ENCODE measurements at regions not wholly inside any gene's neighbourhood (a gene's known extent, or its start where the extent isn't known, plus 50 kb on each side); places are given as distances from the start of the nearest gene placed in this dataset.
"Not testable (repeated sequence)": the region's sequence is repeated elsewhere in the genome, so short reads cannot be mapped to it uniquely, and the experiment has no call there.

DNA sequence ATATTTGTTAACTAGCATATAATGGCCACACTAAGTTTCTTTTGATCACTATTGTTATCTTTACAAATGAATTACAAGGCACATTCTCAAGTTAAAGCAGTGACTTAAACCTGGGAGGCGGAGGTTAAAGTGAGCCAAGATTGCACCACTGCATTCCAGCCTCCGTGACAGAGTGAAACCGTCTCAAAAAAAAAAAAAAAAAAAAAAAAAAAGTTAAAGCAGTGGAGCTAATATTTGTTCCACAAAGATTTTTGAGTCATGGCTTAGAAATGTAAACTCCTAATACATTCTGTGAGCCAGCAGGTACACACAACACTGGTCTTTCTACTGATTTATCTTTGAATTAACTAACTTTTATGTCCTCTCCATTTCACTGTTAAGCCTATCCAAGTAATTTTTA is 221.7 kb upstream of the HTR1E start:
- H3K27me3 Mint-ChIP-seq (ENCODE audit: low read depth) = no peaks in the 10 kb centered on the region
- H3K27ac Mint-ChIP-seq = no peak overlapping the region
- no peaks in the 10 kb centered on the region for H3K9me3 Mint-ChIP-seq
- no peaks in the 10 kb centered on the region for H3K4me1 Mint-ChIP-seq (ENCODE audit: low read depth)
- no peak overlapping the region for H3K4me3 Mint-ChIP-seq
- H3K36me3 Mint-ChIP-seq (ENCODE audit: low read depth) = no peaks in the 10 kb centered on the region

DNA sequence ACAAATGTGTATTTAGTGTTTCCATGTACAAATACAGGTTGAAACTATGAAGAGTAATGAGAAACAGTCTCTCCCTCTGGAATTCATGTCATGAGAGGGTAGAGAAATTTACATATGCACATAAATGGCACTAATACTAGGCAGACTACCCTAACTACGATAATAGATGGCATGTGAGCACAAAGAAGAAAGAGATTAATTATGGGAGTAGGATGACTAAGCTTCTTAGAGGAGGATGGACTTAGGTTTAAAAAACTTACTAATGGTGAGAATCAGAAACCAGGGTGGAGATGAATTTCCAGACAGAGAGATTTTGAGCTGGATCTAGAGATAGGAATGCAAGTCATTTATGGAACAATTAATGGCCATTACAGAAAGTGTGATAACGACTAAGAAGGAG is 225.3 kb upstream of the HTR1E start:
- no peaks in the 10 kb centered on the region for H3K36me3 Mint-ChIP-seq (ENCODE audit: low read depth)
- H3K4me3 Mint-ChIP-seq = no peak overlapping the region
- no peaks in the 10 kb centered on the region for H3K9me3 Mint-ChIP-seq

DNA sequence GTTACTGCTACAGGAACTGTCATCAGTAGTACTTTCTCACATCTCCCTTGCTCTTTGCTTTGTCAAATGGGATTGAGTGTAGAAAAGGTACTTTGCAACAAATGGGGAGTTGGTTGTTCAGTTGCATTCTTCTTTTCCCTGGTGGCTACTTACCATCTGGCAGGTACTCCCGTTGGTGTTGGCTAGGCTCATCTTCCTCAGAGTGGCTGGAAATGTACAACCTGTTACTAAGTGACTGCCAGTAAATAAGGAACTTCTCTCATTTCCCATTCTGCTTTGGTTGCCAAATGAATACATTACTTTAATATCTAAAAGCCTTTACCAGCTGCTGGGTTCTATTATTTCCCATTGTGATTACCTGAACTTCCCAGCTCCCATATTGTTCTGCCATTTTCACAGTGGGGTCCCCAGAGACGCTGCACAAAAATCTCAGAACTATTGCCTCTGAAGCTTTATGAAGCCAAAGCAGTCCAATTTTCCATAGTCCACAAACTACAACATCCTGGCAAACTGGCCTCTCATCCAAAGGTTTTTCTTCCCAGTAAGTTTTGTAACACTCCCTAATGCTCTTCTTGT is 229.7 kb upstream of the HTR1E start:
- Mint-ChIP-seq H3K9me3 (no peaks in the 10 kb centered on the region), H3K36me3 (ENCODE audit: low read depth) (no peaks in the 10 kb centered on the region), H3K27me3 (ENCODE audit: low read depth) (no peaks in the 10 kb centered on the region), H3K4me3 (no peak overlapping the region), H3K27ac (no peak overlapping the region), H3K4me1 (ENCODE audit: low read depth) (no peaks in the 10 kb centered on the region)

More for the DNA sequence above, 225.3 kb upstream of the HTR1E start:
- no peak overlapping the region for H3K27ac Mint-ChIP-seq
- H3K4me1 Mint-ChIP-seq (ENCODE audit: low read depth) = no peaks in the 10 kb centered on the region
- H3K27me3 Mint-ChIP-seq (ENCODE audit: low read depth) = no peaks in the 10 kb centered on the region

DNA sequence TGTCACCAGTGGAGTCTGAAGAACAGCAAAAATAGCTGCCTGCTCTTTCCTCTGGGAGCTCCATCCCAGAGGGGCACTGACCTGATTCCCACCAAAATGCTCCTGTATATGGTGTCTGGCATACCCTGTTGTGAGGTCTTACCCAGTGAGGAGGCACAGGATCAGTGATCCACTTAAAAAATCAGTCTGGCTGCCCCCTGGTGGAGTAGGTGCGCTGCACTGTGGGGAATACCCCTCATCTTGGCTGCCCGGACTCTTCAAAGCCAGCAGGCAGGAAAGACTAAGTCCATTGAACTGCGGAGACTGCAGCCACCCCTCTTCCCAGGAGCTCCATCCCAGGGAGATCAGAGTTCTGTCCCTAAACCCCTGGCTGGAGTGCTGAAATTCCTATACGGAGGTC is 230.9 kb upstream of the HTR1E start:
- no peaks in the 10 kb centered on the region for H3K27me3 Mint-ChIP-seq (ENCODE audit: low read depth)

DNA sequence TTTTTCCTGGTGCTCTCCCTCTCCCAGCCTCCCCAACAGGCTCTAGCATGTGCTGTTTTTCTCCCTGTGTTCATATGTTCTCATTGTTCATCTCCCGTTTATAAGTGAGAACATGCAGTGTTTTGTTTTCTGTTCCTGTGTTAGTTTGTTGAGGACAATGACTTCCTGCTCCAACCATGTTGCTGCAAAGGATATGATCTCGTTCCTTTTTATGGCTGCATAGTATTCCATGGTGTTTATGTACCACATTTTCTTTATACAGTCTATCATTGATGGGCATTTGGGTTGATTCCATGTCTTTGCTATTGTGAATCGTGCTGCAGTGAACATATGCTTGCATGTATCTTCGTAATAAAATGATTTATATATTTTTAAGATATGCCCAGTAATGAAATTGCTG is 236.1 kb upstream of the HTR1E start:
- H3K36me3 Mint-ChIP-seq (ENCODE audit: low read depth); H3K27me3 Mint-ChIP-seq (ENCODE audit: low read depth); H3K4me3 Mint-ChIP-seq; H3K27ac Mint-ChIP-seq; H3K4me1 Mint-ChIP-seq (ENCODE audit: low read depth); H3K9me3 Mint-ChIP-seq: not testable (repeated sequence)

More for the DNA sequence above, 230.9 kb upstream of the HTR1E start:
- no peak overlapping the region for H3K27ac Mint-ChIP-seq
- H3K4me3 Mint-ChIP-seq = no peak overlapping the region
- H3K36me3 Mint-ChIP-seq (ENCODE audit: low read depth) = no peaks in the 10 kb centered on the region
- H3K9me3 Mint-ChIP-seq = no peaks in the 10 kb centered on the region
- H3K4me1 Mint-ChIP-seq (ENCODE audit: low read depth) = no peaks in the 10 kb centered on the region

DNA sequence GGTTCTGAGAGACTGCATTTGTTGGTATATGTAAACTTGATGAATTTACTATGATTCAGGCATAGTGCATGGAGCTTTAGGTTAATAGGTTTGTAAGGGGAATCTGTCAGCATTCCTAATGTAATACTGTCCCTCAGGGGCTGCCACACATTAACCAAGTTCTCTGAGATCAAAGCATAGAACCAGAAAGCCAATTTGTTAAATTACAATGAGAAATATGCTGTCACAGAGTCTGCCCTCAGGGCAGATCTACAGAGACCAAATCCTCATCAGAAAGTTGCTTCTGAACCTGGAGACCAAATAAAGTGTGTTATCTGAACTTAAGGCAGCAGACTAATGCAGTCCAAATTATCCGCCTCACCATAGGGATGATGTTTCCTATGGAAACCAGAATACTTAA is 250.8 kb upstream of the HTR1E start:
- H3K27me3 Mint-ChIP-seq (ENCODE audit: low read depth) = no peaks in the 10 kb centered on the region
- H3K36me3 Mint-ChIP-seq (ENCODE audit: low read depth) = no peaks in the 10 kb centered on the region
- H3K4me3 Mint-ChIP-seq = no peak overlapping the region
- peaks cover 14% of the 10 kb centered on the region for H3K9me3 Mint-ChIP-seq
- H3K4me1 Mint-ChIP-seq (ENCODE audit: low read depth) = no peaks in the 10 kb centered on the region
- no peak overlapping the region for H3K27ac Mint-ChIP-seq

DNA sequence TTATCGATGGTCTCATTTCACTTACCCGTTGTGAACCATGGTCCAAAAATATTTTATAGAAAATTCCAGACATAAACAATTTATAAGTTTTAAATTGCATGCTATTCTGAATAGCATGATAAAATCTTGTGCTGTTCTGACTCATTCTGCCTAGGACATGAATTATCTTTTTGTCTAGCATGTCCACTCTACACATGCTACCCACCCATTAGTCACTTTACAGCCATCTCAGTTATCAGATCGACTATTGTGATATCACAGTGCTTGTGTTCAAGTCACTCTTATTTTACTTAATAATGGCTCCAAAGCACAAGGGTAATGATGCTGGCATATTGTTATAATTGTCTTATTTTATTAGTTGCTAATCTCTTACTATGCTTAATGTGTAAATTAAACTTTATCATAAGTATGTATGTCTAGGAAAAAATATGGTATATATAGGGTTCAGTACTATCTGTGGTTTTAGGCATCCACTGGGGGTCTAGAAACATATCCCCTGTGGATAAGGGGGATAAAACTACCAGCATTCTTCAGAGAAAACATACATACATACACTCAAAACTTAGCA is 252.0 kb upstream of the HTR1E start:
- no peaks in the 10 kb centered on the region for H3K4me1 Mint-ChIP-seq (ENCODE audit: low read depth)
- no peaks in the 10 kb centered on the region for H3K27me3 Mint-ChIP-seq (ENCODE audit: low read depth)
- no peak overlapping the region for H3K4me3 Mint-ChIP-seq
- H3K9me3 Mint-ChIP-seq = peaks cover 11% of the 10 kb centered on the region
- H3K36me3 Mint-ChIP-seq (ENCODE audit: low read depth) = no peaks in the 10 kb centered on the region
- H3K27ac Mint-ChIP-seq = no peak overlapping the region

DNA sequence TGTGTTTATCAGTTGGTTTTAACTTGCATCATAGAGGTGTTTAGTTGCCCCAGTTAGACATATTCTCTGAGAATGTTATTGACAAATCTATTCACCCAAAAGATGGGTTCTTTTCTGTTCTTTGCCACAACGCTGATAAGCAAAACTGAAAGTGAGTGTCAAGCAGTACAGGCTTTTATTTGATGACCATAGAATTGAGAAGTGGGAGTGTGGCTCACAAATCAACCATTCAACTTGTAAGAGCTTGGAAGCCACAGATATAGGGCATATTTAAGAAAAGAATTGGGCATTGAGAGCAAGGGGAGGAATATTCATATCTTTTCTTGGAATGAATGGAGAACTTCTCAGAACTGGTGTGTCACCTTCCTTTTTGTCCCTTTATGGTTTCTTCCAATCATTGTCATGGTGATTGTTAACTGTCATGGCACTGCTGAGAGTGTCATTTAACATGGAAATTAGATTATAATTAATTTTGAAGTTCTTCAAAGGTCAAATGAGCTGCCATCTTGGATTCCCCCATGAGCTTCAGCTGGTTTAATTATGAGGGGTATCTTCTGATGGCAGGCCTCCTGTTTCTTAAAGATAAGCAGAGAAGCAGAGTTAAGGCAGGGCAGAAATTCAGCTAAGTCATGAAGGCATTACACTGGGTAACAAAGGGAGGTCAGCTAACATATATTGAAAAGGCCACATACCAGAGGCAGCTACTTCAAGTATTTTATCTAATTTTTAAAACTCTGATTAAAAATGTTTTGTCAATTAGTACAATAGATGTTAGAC is 254.0 kb upstream of the HTR1E start:
- Mint-ChIP-seq H3K27me3 (ENCODE audit: low read depth) (no peaks in the 10 kb centered on the region), H3K9me3 (peaks cover 10% of the 10 kb centered on the region), H3K27ac (no peak overlapping the region), H3K36me3 (ENCODE audit: low read depth) (no peaks in the 10 kb centered on the region), H3K4me3 (no peak overlapping the region), H3K4me1 (ENCODE audit: low read depth) (no peaks in the 10 kb centered on the region)

DNA sequence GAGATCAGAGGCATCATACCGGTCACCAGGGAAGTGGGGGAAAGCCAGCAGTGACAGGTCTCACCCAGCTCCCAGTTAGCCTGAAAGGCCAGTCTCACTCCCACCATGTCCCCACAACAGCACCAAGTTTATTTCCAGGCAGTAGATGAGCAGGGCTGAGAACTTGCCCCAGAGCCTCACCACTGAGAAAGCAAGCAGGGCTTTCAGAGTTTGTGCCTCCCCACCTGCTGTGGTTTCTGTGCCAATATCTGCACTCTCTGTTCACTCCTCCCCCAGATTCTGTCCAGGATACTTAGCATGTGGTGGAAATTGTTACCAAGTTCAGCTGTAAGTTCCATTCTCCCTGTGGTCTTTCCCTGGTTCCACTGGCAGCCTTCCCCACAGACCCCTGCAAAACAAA is 255.0 kb upstream of the HTR1E start:
- Mint-ChIP-seq H3K9me3 (peaks cover 5% of the 10 kb centered on the region), H3K27ac (no peak overlapping the region), H3K4me1 (ENCODE audit: low read depth) (no peaks in the 10 kb centered on the region), H3K27me3 (ENCODE audit: low read depth) (no peaks in the 10 kb centered on the region), H3K4me3 (no peak overlapping the region), H3K36me3 (ENCODE audit: low read depth) (no peaks in the 10 kb centered on the region)

DNA sequence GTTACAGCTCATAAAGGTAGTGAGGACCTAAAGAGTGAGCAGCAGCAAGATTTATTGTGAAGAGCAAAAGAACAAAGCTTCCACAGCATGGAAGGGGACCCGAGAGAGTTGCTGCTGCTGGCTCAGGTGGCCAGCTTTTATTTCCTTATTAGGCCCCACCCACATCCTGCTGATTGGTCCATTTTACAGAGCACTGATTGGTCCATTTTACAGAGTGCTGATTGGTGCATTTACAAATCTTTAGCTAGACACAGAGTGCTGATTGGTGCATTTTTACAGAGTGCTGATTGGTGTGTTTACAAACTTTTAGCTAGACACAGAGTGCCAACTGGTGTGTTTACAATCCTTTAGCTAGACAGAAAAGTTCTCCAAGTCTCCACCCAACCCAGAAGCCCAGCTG is 256.2 kb upstream of the HTR1E start:
- H3K27ac Mint-ChIP-seq; H3K4me1 Mint-ChIP-seq (ENCODE audit: low read depth); H3K4me3 Mint-ChIP-seq; H3K36me3 Mint-ChIP-seq (ENCODE audit: low read depth); H3K9me3 Mint-ChIP-seq; H3K27me3 Mint-ChIP-seq (ENCODE audit: low read depth): not testable (repeated sequence)

DNA sequence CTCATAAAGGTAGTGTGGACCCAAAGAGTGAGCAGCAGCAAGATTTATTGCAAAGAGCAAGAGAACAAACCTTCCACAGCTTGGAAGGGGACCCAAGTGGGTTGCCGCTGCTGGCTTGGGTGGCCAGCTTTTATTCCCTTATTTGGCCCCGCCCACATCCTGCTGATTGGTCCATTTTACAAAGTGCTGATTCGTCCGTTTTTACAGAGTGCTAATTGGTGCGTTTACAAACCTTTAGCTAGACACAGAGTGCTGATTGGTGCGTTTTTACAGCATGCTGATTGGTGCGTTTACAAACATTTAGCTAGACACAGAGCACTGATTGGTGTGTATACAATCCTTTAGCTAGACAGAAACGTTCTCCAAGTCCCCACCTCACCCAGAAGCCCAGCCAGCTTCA is 265.2 kb upstream of the HTR1E start:
- not testable (repeated sequence) for H3K27me3 Mint-ChIP-seq (ENCODE audit: low read depth); H3K4me3 Mint-ChIP-seq; H3K4me1 Mint-ChIP-seq (ENCODE audit: low read depth); H3K27ac Mint-ChIP-seq; H3K36me3 Mint-ChIP-seq (ENCODE audit: low read depth)
- peaks cover 38% of the 10 kb centered on the region for H3K9me3 Mint-ChIP-seq

DNA sequence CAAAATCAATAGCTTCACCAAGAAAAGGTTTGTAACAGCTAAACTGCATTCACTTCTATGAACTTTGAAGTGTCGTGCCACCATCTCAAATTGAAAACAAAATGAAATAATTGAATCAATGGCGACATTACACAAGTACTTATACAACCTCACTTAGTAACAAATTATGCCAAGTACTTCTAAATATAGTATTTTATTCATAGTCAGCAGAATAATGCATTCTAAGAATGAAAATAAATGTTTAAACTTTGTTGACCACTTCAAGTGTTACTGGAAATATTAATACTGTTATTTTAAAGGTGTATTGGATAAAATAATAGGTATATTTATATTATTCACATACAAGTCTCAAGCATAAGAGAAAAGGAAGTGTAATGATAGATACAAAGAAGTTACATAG is 280.1 kb upstream of the HTR1E start:
- peaks cover 12% of the 10 kb centered on the region for H3K9me3 Mint-ChIP-seq
- no peaks in the 10 kb centered on the region for H3K36me3 Mint-ChIP-seq (ENCODE audit: low read depth)
- no peak overlapping the region for H3K27ac Mint-ChIP-seq
- H3K4me1 Mint-ChIP-seq (ENCODE audit: low read depth) = no peaks in the 10 kb centered on the region
- no peaks in the 10 kb centered on the region for H3K27me3 Mint-ChIP-seq (ENCODE audit: low read depth)
- no peak overlapping the region for H3K4me3 Mint-ChIP-seq

DNA sequence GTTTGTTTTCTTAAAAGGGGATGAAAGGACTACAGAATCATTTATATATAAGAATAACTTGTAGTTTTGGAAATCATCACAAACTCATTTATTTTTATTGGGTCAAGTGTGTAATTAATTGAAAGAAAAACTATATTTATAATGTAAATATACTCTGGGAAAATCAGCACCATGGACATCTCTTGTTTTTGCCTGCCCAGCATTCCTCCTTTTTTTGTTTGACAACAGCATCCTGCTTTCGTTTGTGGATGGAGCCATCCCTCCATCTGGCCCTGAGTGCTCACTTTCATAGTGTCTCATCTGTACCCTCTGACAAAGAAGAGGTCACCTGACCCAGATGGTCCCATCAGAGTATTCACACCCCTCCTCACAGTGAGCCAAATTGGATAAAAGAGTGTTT is 308.2 kb upstream of the HTR1E start:
- Mint-ChIP-seq H3K27ac (no peak overlapping the region), H3K9me3 (peaks cover 5% of the 10 kb centered on the region), H3K4me3 (no peak overlapping the region), H3K27me3 (ENCODE audit: low read depth) (no peaks in the 10 kb centered on the region), H3K4me1 (ENCODE audit: low read depth) (no peaks in the 10 kb centered on the region), H3K36me3 (ENCODE audit: low read depth) (no peaks in the 10 kb centered on the region)

DNA sequence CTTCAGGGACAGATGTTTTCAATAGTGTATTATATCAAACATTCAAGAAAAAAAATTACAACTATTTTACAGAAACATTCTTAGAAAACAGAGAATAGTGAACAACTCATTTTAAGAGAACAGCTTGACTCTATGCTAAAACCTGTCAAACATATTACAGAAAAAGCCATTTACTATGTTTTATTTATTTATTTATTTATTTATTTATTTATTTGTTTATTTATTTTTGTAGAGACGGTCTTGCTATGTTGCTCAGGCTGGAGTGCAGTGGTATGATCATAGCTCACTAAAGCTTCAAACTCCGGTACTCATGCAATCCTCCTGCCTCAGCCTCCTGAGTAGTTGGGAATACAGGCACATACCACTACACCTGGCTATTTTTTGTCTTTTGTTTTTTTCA is 317.9 kb upstream of the HTR1E start:
- H3K9me3 Mint-ChIP-seq = peaks cover 13% of the 10 kb centered on the region
- H3K27me3 Mint-ChIP-seq (ENCODE audit: low read depth) = no peaks in the 10 kb centered on the region
- no peaks in the 10 kb centered on the region for H3K36me3 Mint-ChIP-seq (ENCODE audit: low read depth)
- H3K4me3 Mint-ChIP-seq = no peak overlapping the region
- no peaks in the 10 kb centered on the region for H3K4me1 Mint-ChIP-seq (ENCODE audit: low read depth)
- no peak overlapping the region for H3K27ac Mint-ChIP-seq

DNA sequence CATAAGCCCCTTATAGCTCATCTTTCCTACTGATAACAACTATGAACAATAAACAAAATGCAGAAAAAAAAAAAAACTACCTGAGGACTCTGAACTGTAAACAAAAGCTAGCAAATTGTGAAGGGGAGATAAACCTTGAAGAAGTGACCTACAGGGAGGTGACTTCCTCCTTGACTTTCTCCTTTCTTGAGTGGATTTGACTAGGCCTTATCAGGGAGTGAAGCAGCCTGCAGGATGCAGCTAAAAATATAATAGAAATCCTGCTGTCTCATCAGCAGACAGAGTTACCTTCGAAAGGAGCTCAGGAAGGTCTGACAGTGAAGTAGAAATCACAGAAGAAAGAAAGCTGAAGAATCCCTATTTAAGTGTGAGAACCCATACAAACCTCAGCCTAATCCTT is 322.0 kb upstream of the HTR1E start:
- no peaks in the 10 kb centered on the region for H3K27me3 Mint-ChIP-seq (ENCODE audit: low read depth)
- no peaks in the 10 kb centered on the region for H3K36me3 Mint-ChIP-seq (ENCODE audit: low read depth)
- no peak overlapping the region for H3K4me3 Mint-ChIP-seq

More for the DNA sequence above, 322.0 kb upstream of the HTR1E start:
- Mint-ChIP-seq H3K27ac (no peak overlapping the region), H3K9me3 (no peaks in the 10 kb centered on the region), H3K4me1 (ENCODE audit: low read depth) (no peaks in the 10 kb centered on the region)

Data from T-helper 1 cell treated with Interleukin-12 subunit alpha and Interleukin-12 subunit beta and Interleukin-4 antibody, amounts not matched to agents 30 μg/mL and 1 μg/mL, for 36 hours (primary cell).